Activated CD4-positive, alpha-beta T cell treated with anti-CD3 and anti-CD28 coated beads for 1 hour (primary cell): ENCODE measurements at regions not wholly inside any gene's neighbourhood (a gene's known extent, or its start where the extent isn't known, plus 50 kb on each side); places are given as distances from the start of the nearest gene placed in this dataset.
"Not testable (repeated sequence)": the region's sequence is repeated elsewhere in the genome, so short reads cannot be mapped to it uniquely, and the experiment has no call there.

Experiments
- DNase-seq: peaks from one replicate; pipeline ENCODE4 v3.0.0-alpha.2; 2020

DNA sequence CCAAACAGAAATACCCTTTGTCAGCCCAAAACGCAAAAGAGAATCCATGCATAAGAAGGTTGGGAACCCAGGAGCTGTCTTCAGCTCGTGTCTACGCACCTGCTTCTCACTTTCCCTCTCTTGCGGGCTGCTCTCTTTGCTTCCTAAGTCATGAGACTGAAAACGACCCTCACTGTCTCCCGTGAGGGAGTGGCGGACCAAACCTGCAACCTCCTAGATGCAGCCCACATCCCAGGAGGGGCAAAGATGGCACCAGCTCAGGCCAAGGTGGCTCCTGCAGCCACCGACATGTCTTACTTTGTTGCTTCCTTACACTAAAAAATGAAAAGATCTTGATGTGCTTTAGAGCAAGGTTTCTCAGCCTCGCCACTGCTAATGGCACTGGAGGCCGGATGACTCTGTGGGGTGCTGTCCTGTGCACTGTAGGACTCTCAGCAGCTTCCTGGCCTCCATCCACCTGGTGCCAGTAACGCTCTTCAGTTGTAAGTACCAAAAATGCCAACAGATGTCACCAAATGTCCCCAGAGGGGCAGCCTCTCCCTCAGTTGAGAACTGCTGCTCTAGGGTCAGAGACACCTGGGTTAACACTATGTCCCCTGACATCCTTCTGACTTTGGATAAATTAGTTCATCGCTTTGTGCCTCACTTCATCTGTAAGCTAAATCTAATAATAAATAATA, 179.8 kb upstream of the PFKP start:
- no peak for DNase-seq

DNA sequence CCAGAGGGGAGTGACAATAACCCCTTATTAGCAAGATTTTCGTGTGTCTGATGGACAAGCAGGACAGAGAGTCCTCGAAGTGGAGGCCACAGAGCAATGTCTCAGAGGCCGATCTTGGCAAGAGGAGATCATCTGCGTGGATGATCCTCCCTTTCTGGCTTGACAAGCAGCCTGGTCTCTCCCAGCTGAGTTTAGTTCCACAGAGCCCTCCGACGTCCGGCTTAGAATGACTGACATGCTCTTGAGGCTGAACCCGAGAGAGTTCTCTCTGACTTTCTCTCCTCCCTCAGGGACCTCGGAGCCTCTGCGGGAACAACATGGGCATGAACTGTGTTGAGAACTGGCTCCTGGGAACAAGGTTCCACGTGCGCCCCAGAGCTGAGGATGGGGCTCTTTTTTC, 180.7 kb upstream of the PFKP start:
- DNase-seq: no peak

DNA sequence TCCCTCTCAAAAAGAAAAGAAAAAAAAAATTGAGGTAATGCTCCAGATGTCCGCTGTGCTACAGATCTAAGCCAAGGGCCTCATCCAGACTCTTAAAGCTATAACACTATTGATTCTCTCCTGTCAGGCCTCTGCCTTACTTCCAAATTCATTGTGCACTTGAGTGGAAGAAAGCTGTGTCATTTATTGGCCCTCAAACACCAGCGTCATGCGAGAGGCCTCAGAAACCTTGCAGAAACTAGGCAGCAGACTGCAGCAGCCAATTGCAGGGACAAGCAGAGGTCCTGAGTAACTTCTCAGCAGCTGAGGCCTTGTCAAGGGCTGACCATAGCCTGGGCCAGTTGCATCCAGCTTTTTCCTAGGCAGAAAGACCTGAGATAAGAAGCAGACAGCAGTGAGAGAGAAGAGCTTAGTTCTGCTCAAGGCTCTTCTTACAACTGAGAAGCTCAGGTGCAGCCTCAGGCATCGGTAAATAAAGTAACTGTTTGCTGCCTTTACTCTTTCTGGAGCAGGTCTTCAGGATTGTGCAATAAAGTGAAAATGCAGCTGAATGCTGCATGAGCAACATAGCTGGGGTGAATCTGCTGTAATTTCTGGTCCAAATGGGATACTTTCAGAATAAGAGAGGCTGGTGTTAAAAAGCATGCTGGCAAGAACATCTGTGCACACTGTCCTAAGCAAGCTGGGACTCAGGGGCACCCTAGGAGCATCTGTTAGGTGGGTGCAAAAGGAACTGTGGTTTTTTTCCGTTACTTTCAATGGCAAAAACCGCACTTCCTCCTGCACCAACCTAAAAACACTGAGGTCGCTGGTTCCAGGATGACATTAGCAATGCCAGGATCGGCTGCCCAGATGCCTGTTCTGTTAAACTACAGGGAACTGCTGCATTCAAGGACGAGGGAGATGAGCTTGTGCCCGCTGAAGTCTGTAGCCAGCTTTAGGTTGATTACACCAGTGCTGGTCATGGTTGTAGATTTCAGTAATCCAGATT, 181.8 kb upstream of the PFKP start:
- no peak for DNase-seq

DNA sequence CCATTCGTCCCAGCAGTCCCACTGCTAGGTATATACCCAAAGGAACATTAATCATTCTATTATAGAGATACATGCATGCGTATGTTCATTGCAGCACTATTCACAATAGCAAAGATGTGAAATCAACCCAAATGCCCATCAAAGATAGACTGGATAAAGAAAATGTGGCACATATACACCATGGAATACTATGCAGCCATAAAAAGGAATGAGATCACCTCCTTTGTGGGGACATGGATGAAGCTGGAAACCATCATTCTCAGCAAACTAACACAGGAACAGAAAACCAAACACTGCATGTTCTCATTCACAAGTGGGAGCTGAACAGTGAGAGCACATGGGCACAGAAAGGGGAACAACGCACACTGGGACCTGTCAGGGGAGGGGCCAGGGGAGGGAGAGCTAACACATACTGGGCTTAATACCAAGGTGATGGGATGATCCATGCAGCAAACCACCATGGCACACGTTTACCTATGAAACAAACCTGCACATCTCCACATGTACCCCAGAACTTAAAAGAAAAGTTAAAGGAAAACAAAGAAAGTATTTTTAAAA, 183.3 kb upstream of the PFKP start:
- DNase-seq: not testable (repeated sequence)

DNA sequence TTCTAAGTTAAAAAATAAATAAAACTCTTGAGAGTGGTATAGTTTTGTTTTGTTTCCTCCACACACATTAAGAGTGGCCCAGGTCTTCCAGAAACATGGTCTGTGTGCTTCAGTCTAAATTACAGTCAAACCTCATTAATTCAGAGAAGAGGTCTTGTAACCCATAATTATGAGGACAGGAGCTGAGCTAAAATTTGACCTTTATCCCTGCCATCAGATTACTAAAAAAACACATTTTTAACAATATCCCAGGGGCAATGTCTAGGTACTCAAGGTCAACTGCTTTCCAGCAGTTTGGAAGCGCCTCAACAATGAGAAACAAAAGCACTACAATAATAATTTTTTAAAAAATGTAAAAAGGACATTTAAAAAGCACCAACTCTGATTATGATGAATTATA, 184.1 kb upstream of the PFKP start:
- no peak for DNase-seq

DNA sequence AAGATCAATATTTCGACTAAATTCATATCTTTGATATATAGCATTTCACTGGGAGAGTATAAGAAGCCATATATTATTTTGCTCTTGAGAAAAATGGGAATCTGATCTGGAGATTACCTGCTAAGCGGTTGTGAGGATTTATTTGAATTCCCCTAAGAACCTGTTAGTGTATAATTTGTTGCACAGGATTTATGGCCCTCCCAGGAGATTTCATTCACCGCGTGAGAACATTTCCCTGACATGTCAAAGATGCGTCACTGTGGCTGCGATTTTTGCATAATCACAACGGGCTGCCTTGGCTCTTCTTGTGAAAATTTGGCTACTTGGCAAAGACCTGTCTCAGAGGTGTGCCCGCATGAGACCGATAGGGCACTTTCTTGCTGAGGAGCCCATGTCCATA, 184.7 kb upstream of the PFKP start:
- no peak for DNase-seq

DNA sequence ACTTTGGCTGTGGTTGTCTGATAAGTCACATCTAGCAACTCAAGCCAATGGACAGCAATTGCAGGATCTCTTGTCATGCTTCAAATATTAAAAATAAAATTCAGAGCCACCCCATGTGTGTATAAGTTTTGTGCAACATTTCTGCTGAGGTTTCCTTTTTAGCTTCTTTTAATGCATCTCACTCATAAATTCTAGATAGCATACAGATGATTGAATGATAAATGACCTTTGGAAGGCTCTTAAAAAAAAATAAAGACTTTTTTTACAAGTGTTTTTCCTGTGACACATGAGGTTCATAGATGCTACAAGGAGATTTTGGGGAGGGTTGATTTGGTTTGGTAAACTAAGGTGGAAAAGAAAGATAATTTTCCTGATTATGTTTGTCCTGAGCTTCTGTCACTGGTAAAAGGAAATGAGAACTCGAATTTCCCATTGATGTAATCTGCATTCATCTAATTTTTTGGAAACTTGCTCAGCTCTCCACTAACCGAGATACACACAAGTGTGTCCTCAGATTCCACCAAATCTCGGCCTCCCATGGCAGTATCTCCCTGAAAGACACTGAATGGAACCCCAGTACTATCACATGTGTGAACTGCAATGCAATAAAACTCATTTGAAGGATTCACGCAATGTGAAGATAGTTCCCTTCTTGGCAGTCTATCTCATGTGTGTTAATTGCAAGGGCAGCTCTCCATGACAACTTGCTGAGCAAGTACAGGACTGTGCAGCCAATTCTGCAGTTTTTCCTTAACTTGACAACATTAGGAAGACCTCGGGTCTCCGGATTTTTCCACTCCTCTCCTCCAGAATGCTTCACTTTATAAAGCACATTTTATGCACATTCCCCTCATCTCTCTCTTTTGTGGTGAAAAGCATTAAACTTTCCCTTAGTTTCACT, 185.4 kb upstream of the PFKP start:
- no peak for DNase-seq

DNA sequence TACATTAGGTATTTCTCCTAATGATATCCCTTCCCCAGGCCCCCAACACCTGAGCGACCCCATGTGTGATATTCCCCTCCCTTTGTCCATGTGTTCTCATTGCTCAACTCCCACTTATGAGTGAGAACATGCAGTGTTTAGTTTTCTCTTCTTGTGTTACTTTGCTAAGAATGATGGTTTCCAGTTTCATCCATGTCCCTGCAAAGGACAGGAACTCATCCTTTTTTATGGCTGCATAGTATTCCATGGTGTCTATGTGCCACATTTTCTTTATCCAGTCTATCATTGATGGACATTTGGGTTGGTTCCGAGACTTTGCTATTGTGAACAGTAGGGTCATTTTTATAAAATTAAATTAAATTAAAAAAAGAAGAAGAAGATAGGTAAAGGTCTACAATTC, 187.3 kb upstream of the PFKP start:
- not testable (repeated sequence) for DNase-seq

DNA sequence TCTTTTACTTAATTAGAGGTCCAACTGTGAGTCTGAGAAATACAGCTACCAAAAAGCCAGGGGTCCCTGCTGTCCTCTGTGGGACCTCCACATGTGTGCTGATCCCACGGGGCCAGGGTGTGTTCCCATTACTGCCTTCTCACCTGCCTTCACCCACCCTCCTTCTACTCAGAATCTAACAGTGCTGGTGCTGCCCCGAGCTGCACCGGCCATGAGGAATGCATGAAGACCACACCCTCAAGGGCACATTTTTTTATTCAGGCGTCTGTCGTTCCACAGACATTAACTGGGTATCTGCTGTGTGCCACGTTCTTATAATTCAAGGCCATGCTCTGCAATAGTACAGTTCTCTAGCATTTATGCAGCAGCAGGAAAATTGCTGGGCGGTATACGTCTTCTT, 188.5 kb upstream of the PFKP start:
- DNase-seq: no peak

DNA sequence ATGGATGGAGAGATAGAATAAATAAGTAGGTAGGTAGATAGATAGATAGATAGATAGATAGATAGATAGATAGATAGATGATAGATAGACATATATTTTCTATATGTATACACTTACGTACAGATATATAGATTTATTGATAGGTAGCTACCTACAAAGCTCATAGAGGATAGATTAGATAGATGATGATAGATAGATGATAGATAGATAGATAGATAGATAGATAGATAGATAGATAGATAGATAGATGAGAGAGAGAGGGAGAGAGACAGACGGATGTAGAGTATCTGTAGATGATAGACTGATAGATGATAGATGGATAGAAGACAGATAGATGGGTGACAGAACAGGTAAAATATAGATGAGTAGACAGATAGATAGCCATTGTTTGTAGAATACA, 191.3 kb upstream of the PFKP start:
- no peak for DNase-seq

DNA sequence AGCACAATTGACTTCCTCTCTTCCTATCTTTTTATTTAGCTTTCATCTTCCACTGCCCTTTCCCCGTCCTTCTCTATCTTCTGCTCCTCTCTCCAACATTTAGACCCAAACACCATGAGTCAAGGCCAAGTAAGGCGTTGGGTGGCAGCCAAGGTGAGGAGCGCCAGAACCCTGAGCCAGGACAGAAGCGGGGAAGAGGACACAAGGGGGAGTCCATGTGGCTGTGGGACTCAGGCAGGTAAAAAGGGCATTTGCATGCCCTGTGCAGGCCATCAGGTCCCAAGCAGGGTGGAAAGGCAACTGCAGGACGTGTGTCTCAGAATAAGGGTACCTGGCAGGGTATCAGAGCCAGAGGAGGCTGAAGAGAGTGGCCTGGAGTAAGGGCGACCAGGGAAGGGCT, 192.4 kb upstream of the PFKP start:
- no peak for DNase-seq

DNA sequence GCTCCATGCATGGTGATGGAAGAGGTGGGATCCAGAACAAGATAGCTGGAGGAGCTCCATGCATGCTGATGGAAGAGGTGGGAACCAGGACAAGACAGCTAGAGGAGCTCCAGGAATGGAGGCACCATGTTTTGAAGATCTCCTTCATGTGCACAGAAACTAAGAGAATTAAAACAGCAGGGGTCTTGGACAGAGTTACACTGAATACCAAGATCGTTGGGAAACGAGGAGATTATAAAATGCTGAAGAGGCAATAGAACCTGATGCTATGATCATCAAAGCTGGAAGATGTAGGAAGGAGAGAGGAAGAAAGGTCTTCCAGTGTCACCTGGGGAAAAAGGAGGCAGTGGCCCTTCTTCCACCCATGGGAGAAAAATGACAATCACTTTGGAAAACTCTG, 193.6 kb upstream of the PFKP start:
- no peak for DNase-seq

DNA sequence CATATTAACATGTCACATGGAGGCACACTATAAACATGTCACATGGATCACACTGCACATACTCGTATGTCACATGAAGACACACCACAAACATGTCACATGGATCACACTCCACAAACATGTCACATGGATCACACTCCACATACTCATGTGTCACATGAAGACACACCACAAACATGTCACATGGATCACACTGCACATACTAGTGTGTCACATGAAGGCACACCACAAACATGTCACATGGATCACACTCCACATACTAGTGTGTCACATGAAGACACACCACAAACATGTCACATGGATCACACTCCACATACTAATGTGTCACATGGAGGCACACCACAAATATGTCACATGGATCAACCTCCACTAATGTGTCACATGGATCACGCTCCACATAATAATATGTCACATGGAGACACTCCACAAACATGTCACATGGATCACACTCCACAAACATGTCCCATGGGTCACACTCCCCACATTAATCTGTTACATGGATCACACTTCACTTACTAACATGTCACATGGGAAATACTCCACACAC, 195.6 kb upstream of the PFKP start:
- no peak for DNase-seq

DNA sequence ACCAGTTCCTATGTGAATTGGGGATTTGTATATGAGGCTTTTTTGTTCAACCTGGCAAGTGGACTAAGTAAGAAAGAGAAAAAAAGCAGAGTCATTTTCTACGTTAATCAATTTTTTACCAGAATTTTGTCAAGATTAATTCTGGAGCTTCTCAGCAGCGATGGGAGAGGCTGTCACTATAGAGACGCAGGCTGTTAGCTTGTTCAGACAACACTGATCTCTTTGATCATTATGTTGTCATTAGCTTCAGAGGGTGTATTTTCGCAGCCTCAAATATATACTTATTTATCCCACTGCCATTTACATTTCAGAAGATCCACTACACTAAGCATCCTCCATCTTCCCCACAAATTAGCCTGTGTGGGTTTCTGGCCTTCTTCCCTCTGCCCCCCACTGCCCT, 196.7 kb upstream of the PFKP start:
- DNase-seq: no peak

DNA sequence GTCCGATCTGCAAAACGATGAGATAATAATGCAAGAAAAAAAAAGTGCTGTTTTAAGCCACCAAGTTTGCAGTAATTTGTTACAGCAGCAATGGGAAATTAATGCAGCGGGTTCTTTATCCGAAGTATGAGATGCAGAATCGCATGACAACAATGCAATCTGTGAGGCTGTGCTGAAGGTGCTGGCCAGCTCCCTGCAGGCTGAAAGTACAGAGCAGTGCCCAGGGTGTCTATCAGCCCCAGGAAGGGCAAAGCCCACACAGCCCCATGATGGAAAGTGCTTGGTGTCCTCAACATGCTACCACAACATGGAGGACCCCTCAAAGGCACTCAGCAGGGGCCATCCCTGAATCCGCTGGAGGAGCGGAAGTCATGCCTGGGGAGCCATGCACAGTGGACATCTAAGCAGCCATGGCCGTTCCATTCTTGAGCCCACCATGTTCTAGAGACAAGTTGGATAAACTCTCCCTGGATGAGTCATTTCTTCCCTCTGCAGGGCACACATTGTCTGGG, 199.5 kb upstream of the PFKP start:
- no peak for DNase-seq

DNA sequence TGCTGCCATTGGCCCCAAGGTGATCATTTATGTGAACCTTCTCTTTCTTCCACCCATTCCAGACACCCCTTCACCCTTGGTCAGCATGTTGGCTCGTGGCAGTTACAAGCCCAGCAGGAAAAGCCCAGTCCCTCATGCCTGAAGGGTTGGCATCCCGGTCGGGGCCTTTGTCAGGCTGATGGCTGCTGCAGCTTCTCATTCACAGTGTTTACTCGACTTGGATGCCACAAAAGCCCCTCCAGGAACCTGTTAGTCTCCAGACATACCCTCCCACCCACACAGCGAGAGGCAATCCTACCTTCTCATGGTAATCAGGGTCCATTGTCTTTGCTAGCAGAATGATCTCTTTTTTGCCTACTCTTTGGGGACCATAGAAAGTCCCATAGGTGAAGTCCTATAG, 200.8 kb upstream of the PFKP start:
- no peak for DNase-seq

DNA sequence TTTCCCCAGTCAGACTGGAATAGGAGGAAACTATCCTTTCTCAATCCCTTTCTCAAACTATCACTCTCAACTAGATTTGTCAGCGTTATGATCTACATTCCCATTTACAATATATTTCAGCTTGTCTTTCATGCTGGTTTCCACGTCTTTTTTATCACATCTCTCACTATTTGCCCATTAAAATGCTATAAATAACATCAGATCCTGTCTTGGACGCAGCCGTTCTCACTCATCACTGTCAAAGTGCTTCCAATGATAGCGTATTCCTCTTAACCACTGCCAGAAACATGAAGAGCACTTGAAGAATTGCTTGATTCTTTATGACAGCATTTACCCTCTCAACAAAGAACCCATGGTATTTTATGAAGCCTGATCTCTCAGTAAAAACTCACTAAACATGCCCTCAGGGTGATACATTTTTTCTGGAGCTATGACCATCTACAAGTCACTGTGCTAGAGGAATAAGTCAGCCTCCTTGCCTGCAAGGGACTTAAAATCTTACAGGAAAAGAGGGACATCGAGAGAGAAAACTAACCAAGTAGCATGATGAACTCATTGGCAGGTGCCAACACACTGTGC, 205.6 kb upstream of the PFKP start:
- DNase-seq: no peak

DNA sequence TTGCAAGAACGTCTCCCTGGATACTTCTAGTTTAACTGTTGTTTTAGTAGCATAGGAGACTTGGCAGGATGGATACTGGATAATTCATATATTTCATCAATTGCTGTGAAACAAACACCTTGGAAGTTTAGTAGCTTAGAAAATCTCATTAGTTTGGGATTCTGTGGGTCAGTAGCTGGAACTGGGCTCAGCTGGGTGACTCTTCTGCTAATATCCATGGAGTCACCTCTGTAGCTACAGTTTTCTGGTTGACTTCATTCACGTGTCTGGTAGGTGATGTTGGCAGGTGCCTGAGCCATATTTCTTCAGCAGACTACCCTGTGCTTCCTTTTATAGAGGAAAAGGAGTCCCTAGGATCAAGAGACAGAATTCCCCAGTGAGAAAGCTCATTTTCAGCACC, 208.9 kb upstream of the PFKP start:
- DNase-seq: no peak

DNA sequence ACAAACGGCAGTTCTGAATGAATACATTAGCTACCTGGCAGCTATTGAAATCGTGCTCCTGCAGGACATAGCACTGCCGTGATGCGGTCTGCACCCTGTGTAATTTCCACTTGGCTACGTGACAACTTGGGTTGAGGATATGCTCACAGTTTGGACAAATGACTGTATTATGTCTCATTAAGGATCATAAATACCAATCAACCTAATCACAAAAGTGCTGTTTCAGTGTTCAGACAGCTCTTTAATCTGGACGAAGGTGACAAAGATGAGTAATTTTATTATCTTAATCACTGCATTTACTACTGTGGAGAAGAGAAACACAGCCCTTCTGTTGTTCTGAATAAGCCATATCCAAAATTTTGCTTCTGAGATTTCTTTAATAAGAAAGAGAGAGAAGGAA, 210.8 kb upstream of the PFKP start:
- DNase-seq: no peak

DNA sequence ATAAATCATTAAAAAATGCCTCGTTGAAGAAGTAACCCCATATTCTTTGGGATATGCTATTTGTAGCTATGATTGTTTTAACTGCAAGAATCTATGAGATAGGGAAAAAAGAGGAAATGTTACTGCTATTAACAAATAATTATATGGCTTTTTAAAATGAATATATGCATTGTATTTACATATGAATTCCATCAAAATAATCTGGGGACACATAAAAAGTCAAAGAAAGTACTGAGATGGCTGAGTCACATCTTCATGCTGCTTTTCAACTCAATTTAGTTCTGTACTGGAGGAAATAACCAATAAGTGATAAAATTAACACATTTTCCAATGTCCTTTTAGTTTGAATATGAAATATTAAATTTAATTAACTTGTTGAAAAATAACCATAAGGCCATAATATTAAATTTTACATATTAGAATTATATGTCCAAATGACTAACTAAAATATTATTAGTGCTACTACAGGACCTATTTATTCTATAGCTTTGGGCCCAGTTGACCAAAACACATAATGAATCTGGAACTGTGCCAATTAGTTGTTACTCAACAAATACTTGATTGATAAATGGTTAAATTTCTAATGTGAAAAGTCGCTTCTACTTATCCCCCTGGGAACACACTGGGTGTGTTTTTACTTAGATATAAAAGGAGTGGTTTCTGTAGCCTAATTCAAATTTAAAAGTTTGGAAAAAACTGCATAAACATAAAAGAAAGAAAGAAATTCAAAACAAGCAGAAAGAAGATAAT, 214.6 kb upstream of the PFKP start:
- DNase-seq: no peak

DNA sequence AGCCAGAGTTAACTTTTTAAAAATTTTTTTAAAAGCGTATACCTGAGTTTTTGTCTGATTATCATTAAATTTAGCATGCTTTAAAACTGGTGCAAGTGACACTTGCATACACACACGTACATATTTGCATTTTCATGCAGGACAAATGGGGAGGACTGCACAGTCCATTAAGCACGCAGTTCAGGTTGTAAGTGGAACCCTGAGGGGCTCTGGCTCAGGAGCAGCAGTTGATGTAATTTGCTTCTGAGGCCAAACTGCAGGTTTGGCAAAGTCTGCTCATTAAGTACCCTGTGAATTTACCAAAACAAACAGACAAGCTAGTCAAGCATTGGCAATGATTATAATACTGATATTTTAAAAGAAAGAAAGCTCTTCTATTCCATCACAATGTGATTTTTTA, 215.8 kb upstream of the PFKP start:
- DNase-seq: no peak
